Glomerular visceral epithelial cell (primary cell): ENCODE measurements at regions not wholly inside any gene's neighbourhood (a gene's known extent, or its start where the extent isn't known, plus 50 kb on each side); places are given as distances from the start of the nearest gene placed in this dataset.
"Not testable (repeated sequence)": the region's sequence is repeated elsewhere in the genome, so short reads cannot be mapped to it uniquely, and the experiment has no call there.

Source experiments
- DNase-seq: peaks from one replicate; pipeline ENCODE4 v3.0.0-alpha.2; 2016; ENCODE audit errors: extremely low spot score

- DNase-seq, result no peak
These were observed 52.0 kb upstream of the BMP2 start for GRCh38 chr20:6715401-6715941.

GRCh38 chr20:6714279-6714711, 53.2 kb upstream of the BMP2 start:
- no peak for DNase-seq

- DNase-seq, result peak; percentile 61
These were observed 55.4 kb upstream of the BMP2 start for GRCh38 chr20:6711951-6712649.

GRCh38 chr20:6709910-6710595, 57.4 kb upstream of the BMP2 start:
- DNase-seq, result peak; percentile 31

GRCh38 chr20:6708010-6708409, 59.5 kb upstream of the BMP2 start:
- peak; percentile 70 for DNase-seq

GRCh38 chr20:6707321-6707831, 60.1 kb upstream of the BMP2 start:
- DNase-seq, result no peak

- DNase-seq, result no peak
These were observed 61.4 kb upstream of the BMP2 start for GRCh38 chr20:6705926-6706548.

GRCh38 chr20:6705106-6705766, 62.2 kb upstream of the BMP2 start:
- DNase-seq, result peak; percentile 50

- DNase-seq, result peak; percentile 88
These were observed 63.2 kb upstream of the BMP2 start for GRCh38 chr20:6704132-6704861.

GRCh38 chr20:6703656-6704055, 63.8 kb upstream of the BMP2 start:
- no peak for DNase-seq

- no peak for DNase-seq
These were observed 64.4 kb upstream of the BMP2 start for GRCh38 chr20:6703047-6703446.

- no peak for DNase-seq
These were observed 65.3 kb upstream of the BMP2 start for GRCh38 chr20:6702144-6702543.

- DNase-seq, result no peak
These were observed 66.7 kb upstream of the BMP2 start for GRCh38 chr20:6700563-6701329.

GRCh38 chr20:6699921-6700562, 67.4 kb upstream of the BMP2 start:
- DNase-seq, result no peak

- no peak for DNase-seq
These were observed 68.8 kb upstream of the BMP2 start for GRCh38 chr20:6698723-6699122.

GRCh38 chr20:6698056-6698455, 69.4 kb upstream of the BMP2 start:
- peak; percentile 63 for DNase-seq

GRCh38 chr20:6697228-6697972, 70.1 kb upstream of the BMP2 start:
- no peak for DNase-seq

GRCh38 chr20:6696001-6696400, 71.5 kb upstream of the BMP2 start:
- no peak for DNase-seq

- not testable (repeated sequence) for DNase-seq
These were observed 73.7 kb upstream of the BMP2 start for GRCh38 chr20:6693808-6694198.
